ENCODE measurements at regions not wholly inside any gene's neighbourhood (a gene's known extent, or its start where the extent isn't known, plus 50 kb on each side); places are given as distances from the start of the nearest gene placed in this dataset.

DNA sequence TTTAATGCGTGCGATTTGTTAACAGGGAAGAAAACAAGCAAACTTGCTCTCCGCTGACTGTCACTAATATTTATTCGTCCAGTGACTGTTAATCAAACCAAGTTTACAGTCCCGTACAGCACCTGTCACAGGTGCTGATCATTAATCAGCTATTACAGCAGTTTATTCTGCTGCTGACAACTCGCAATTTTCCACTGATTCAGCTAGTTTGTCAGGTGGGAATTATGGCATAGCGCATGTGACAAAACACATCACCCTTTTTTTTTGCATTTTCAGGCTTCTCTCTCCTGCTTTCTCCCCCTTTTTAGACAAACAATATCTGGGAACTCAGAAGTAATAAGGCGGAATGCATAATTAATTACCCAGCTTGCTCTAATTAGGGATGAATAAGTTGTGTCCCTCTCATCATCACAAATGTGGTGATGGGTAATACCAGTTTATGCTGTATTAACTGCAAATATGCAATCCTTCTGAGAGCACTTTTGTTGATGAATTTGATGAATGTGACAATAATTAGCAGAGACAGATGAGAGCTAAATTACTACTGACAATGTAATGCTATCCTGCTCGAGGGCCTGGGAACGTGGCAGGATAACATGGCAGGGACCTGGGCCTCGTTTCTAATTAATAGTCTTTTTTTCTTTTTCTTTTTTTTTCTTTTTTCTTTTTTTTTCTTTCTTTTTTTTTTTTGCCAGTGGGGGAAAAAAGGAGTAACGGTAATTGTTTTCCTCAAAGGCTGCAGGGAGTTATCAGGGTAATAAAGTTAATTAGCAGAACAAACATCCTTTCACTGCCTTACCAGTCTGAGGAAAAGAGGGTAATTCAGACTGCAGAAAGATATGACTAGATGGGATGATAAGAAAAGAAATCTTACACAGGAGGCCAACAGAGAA, 150.3 kb upstream of the SOX2 start:
- Histone ChIP-seq H3K27me3 (ENCODE audit: control insufficient read depth, extremely low read depth, insufficient read depth, low read length) (no peaks in the 10 kb centered on the region), H3K4me2 (ENCODE audit: control insufficient read depth, extremely low read depth, insufficient read depth, low read depth, low read length) (no peak overlapping the region), H3K9me1 (ENCODE audit: control insufficient read depth, extremely low read depth, insufficient read depth, low read length) (no peaks in the 10 kb centered on the region), H3K9ac (ENCODE audit: control insufficient read depth, extremely low read depth, insufficient read depth, low read length) (no peak overlapping the region), H3K79me2 (ENCODE audit: control insufficient read depth, insufficient read depth, low read length) (no peaks in the 10 kb centered on the region), H3K4me1 (ENCODE audit: control insufficient read depth, extremely low read depth, insufficient read depth, low read length) (peaks cover 4% of the 10 kb centered on the region), H2AFZ (ENCODE audit: control insufficient read depth, low read length) (no peak overlapping the region), H3K36me3 (ENCODE audit: control insufficient read depth in 2 of 2, extremely low read depth in 1 of 2, insufficient read depth in 2 of 2, low read length in 2 of 2) (no peaks in the 10 kb centered on the region), H3K4me3 (ENCODE audit: control insufficient read depth in 2 of 3, extremely low read depth in 1 of 3, insufficient read depth in 2 of 3, low read depth in 1 of 3, low read length in 3 of 3) (no peak overlapping the region), H3K27ac (ENCODE audit: control insufficient read depth, insufficient read depth, low read length) (no peak overlapping the region), H4K20me1 (ENCODE audit: control insufficient read depth, extremely low read depth, insufficient read depth, low read length) (no peaks in the 10 kb centered on the region), H3K9me3 (ENCODE audit: control insufficient read depth, low read depth, low read length) (no peaks in the 10 kb centered on the region)
- DNase-seq (ENCODE audit: low read depth, low spot score) (no peak), FAIRE-seq (no peak)
- TF ChIP-seq EZH2 (IDR thresholded peaks at IDR 0.05; ENCODE audit: low read length), result no peak
- TF ChIP-seq, protein P1, sequence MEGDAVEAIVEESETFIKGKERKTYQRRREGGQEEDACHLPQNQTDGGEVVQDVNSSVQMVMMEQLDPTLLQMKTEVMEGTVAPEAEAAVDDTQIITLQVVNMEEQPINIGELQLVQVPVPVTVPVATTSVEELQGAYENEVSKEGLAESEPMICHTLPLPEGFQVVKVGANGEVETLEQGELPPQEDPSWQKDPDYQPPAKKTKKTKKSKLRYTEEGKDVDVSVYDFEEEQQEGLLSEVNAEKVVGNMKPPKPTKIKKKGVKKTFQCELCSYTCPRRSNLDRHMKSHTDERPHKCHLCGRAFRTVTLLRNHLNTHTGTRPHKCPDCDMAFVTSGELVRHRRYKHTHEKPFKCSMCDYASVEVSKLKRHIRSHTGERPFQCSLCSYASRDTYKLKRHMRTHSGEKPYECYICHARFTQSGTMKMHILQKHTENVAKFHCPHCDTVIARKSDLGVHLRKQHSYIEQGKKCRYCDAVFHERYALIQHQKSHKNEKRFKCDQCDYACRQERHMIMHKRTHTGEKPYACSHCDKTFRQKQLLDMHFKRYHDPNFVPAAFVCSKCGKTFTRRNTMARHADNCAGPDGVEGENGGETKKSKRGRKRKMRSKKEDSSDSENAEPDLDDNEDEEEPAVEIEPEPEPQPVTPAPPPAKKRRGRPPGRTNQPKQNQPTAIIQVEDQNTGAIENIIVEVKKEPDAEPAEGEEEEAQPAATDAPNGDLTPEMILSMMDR (optimal IDR thresholded peaks at IDR 0.05 in 1 of 3, IDR thresholded peaks at IDR 0.05 in 1 of 3, conservative IDR thresholded peaks at IDR 0.05 in 1 of 3; ENCODE audit: extremely low read depth in 1 of 3, insufficient read depth in 2 of 3, low read length in 3 of 3), result no peak
- dilution Hi-C loops (cut with MboI; ENCODE audit: extremely low pct_ligation_motif_present, low sequenced_read_pairs), result no loop called here

DNA sequence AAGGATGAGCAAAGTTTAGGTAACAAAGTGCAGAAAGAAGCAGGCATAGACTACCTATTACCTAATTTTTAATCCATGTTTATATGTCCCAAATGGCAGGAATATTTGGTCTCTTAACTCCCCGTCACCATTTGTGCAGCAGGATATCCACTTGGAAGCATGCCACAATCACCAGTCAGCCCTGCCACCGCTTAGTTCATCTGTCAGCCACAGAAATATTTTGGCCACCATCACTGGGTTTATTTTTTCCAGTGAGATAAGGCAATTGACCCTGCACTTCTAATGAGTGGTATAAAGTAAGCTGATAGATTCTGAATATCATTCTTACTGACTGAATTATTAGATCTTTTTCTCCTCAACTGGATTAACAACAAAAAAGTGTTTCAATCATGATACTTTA, 152.9 kb upstream of the SOX2 start:
- H4K20me1 ChIP-seq (ENCODE audit: control insufficient read depth, extremely low read depth, insufficient read depth, low read length), result no peaks in the 10 kb centered on the region
- dilution Hi-C loops (cut with MboI; ENCODE audit: extremely low pct_ligation_motif_present, low sequenced_read_pairs), result no loop called here

More for the DNA sequence above, 152.9 kb upstream of the SOX2 start:
- no peak for FAIRE-seq
- Histone ChIP-seq H3K79me2 (ENCODE audit: control insufficient read depth, insufficient read depth, low read length) (no peaks in the 10 kb centered on the region), H3K9me1 (ENCODE audit: control insufficient read depth, extremely low read depth, insufficient read depth, low read length) (no peaks in the 10 kb centered on the region), H3K27me3 (ENCODE audit: control insufficient read depth, extremely low read depth, insufficient read depth, low read length) (no peaks in the 10 kb centered on the region), H3K9ac (ENCODE audit: control insufficient read depth, extremely low read depth, insufficient read depth, low read length) (no peak overlapping the region), H3K4me1 (ENCODE audit: control insufficient read depth, extremely low read depth, insufficient read depth, low read length) (no peaks in the 10 kb centered on the region), H2AFZ (ENCODE audit: control insufficient read depth, low read length) (no peak overlapping the region), H3K36me3 (ENCODE audit: control insufficient read depth in 2 of 2, extremely low read depth in 1 of 2, insufficient read depth in 2 of 2, low read length in 2 of 2) (no peaks in the 10 kb centered on the region), H3K4me2 (ENCODE audit: control insufficient read depth, extremely low read depth, insufficient read depth, low read depth, low read length) (no peak overlapping the region), H3K4me3 (ENCODE audit: control insufficient read depth in 2 of 3, extremely low read depth in 1 of 3, insufficient read depth in 2 of 3, low read depth in 1 of 3, low read length in 3 of 3) (no peak overlapping the region), H3K9me3 (ENCODE audit: control insufficient read depth, low read depth, low read length) (no peaks in the 10 kb centered on the region), H3K27ac (ENCODE audit: control insufficient read depth, insufficient read depth, low read length) (no peak overlapping the region)
- no peak for DNase-seq (ENCODE audit: low read depth, low spot score)
- no peak for TF ChIP-seq EZH2 (IDR thresholded peaks at IDR 0.05; ENCODE audit: low read length)
- TF ChIP-seq, protein P1 (optimal IDR thresholded peaks at IDR 0.05 in 1 of 3, IDR thresholded peaks at IDR 0.05 in 1 of 3, conservative IDR thresholded peaks at IDR 0.05 in 1 of 3; ENCODE audit: extremely low read depth in 1 of 3, insufficient read depth in 2 of 3, low read length in 3 of 3), result no peak
